Uterus (tissue), 2 donors: ENCODE measurements at regions not wholly inside any gene's neighbourhood (a gene's known extent, or its start where the extent isn't known, plus 50 kb on each side); places are given as distances from the start of the nearest gene placed in this dataset.

Experiments
- CTCF ChIP-seq, 4 experiments: fragments of 200-600 bp in 2 of 4; fragments of 450-650 bp in 2 of 4; sonication (generic) in 2 of 4; IDR thresholded peaks; one replicate each; pipeline ENCODE4 v1.5.1; 2016 to 2019; ENCODE audit warnings: antibody characterized with exemption in 4 of 4, mild to moderate bottlenecking in 2 of 4, moderate library complexity in 1 of 4
- POLR2A ChIP-seq, 2 donors: fragments of 450-650 bp; IDR thresholded peaks; one replicate each; pipeline ENCODE4 v1.6.1; 2016; ENCODE audit warnings: antibody characterized with exemption in 2 of 2, mild to moderate bottlenecking in 1 of 2, moderate library complexity in 1 of 2

GRCh38 chr1:189253601-189254350, 1223.9 kb downstream of the BRINP3 start:
- no peak for TF ChIP-seq CTCF (IDR thresholded peaks at IDR 0.05)
- TF ChIP-seq POLR2A (IDR thresholded peaks at IDR 0.05), result no peak
